Caco-2 (cell line): ENCODE measurements at regions not wholly inside any gene's neighbourhood (a gene's known extent, or its start where the extent isn't known, plus 50 kb on each side); places are given as distances from the start of the nearest gene placed in this dataset.

Source experiments
- BruUV-seq: library from RNA; stranded (reverse); fragments of 400-500 nt; replicated peaks from 2 replicates; lab custom pipeline; 2021; lab: Mats Ljungman, UMichigan
- CTCF ChIA-PET: fragments of 300-600 bp; sonication (Branson Sonifier 250); formaldehyde crosslinking; loops from one replicate; lab custom pipeline; 2022; ENCODE audit warnings: antibody characterized with exemption; lab: Charles Lee
- POLR2A ChIA-PET: fragments of 300-600 bp; sonication (Branson Sonifier 250); formaldehyde crosslinking; loops from one replicate; lab custom pipeline; 2022; ENCODE audit warnings: antibody characterized with exemption; lab: Charles Lee
- DNase-seq, 2 experiments: peaks; one replicate each; pipeline versions ENCODE4 v3.0.0 to v3.0.0-alpha.2; 2020 to 2022
- H3K27me3 ChIP-seq: replicated peaks from 2 replicates; pipeline ENCODE4 v1.6.0; 2011; ENCODE audit warnings: low read length; ENCODE audit not compliant: control insufficient read depth, insufficient read depth
- H3K36me3 ChIP-seq: 2 replicates; pipeline ENCODE4 v1.5.1; 2011; ENCODE audit warnings: low read length; ENCODE audit not compliant: control insufficient read depth, insufficient read depth
- H3K4me1 ChIP-seq: fragments of 250-450 bp; sonication (Bioruptor Pico); 2 replicates; pipeline ENCODE4 v1.5.1; 2020; ENCODE audit warnings: mild to moderate bottlenecking
- H3K4me3 ChIP-seq: 2 replicates; pipeline ENCODE4 v1.5.1; 2011; ENCODE audit warnings: low read depth, mild to moderate bottlenecking, control low read depth, low read length
- H3K9me3 ChIP-seq: fragments of 250-450 bp; sonication (Bioruptor Pico); 2 replicates; pipeline ENCODE4 v1.5.1; 2020; ENCODE audit warnings: mild to moderate bottlenecking, moderate library complexity
- H3K27ac Mint-ChIP-seq: one replicate; pipeline ENCODE4 v1.8.0; 2022; ENCODE audit warnings: mixed read lengths; ENCODE audit not compliant: unreplicated experiment
- H3K27me3 Mint-ChIP-seq: one replicate; pipeline ENCODE4 v1.8.0; 2022; ENCODE audit warnings: mixed read lengths; ENCODE audit not compliant: insufficient read depth, unreplicated experiment
- H3K36me3 Mint-ChIP-seq: one replicate; pipeline ENCODE4 v1.8.0; 2022; ENCODE audit warnings: mild to moderate bottlenecking, mixed read lengths; ENCODE audit not compliant: insufficient read depth, unreplicated experiment
- H3K4me1 Mint-ChIP-seq: one replicate; pipeline ENCODE4 v1.8.0; 2022; ENCODE audit warnings: low read depth, mixed read lengths; ENCODE audit not compliant: unreplicated experiment
- H3K4me3 Mint-ChIP-seq: one replicate; pipeline ENCODE4 v1.8.0; 2022; ENCODE audit warnings: mild to moderate bottlenecking, moderate library complexity, mixed read lengths; ENCODE audit not compliant: unreplicated experiment
- H3K9me3 Mint-ChIP-seq: one replicate; pipeline ENCODE4 v1.8.0; 2022; ENCODE audit warnings: mixed read lengths; ENCODE audit not compliant: unreplicated experiment
- CTCF ChIP-seq, 2 experiments: fragments of 200-600 bp in 1 of 2; IDR thresholded peaks; 1 replicate in 1 of 2; 2 replicates in 1 of 2; pipeline versions ENCODE4 v1.5.1 to v1.8.0; 2011 to 2022; ENCODE audit warnings: antibody characterized with exemption in 1 of 2, control low read depth in 1 of 2, inconsistent platforms in 1 of 2, low read depth in 1 of 2, low read length in 1 of 2, mild to moderate bottlenecking in 1 of 2, moderate library complexity in 1 of 2; ENCODE audit not compliant: insufficient read depth in 1 of 2, severe bottlenecking in 1 of 2, unreplicated experiment in 1 of 2
- intact Hi-C: fragments of 100-400 bp; cut with micrococcal nuclease; formaldehyde crosslinking; loops from one replicate; pipeline ENCODE4 v1.10.0; 2022; ENCODE audit not compliant: unreplicated experiment

GRCh38 chr1:201769072-201769471 lies 59.9 kb upstream of the IPO9 start:
- Mint-ChIP-seq H3K36me3 (no peaks in the 10 kb centered on the region), H3K4me3 (no peak overlapping the region), H3K27ac (no peak overlapping the region), H3K27me3 (peaks cover 4% of the 10 kb centered on the region), H3K4me1 (no peaks in the 10 kb centered on the region), H3K9me3 (no peaks in the 10 kb centered on the region)
- TF ChIP-seq CTCF (IDR thresholded peaks at IDR 0.05; ENCODE audit: insufficient read depth in 1 of 2, low read depth in 1 of 2, low read length in 1 of 2, severe bottlenecking in 1 of 2, unreplicated experiment in 1 of 2) = no peak
- H3K9me3 ChIP-seq = peaks cover 5% of the 10 kb centered on the region; the same call in 1 of the 2 replicates
- no TSS peak for BruUV-seq
- H3K27me3 ChIP-seq = no peaks in the 10 kb centered on the region
- CTCF ChIA-PET = interaction anchor here (0.8 kb wide), 1 partner anchor 59 kb away, joined by 3 read pairs; no protein-coding TSS in a partner anchor
- POLR2A ChIA-PET = interaction anchor here (0.6 kb wide), 1 partner anchor 16 kb away, joined by 3 read pairs; no protein-coding TSS in a partner anchor
- H3K4me1 ChIP-seq = no peaks in the 10 kb centered on the region
- no peaks in the 10 kb centered on the region for H3K36me3 ChIP-seq
- intact Hi-C loops = no loop called here
- no peak overlapping the region for H3K4me3 ChIP-seq
- no peak for DNase-seq

GRCh38 chr1:201769966-201770365 lies 59.0 kb upstream of the IPO9 start:
- no peak for TF ChIP-seq CTCF (IDR thresholded peaks at IDR 0.05; ENCODE audit: insufficient read depth in 1 of 2, low read depth in 1 of 2, low read length in 1 of 2, severe bottlenecking in 1 of 2, unreplicated experiment in 1 of 2)
- Histone ChIP-seq H3K4me3 (no peak overlapping the region), H3K36me3 (no peaks in the 10 kb centered on the region), H3K27me3 (no peaks in the 10 kb centered on the region), H3K4me1 (no peaks in the 10 kb centered on the region), H3K9me3 (peaks cover 5% of the 10 kb centered on the region; the same call in 1 of the 2 replicates)
- no peak for DNase-seq
- CTCF ChIA-PET = no interaction called here
- Mint-ChIP-seq H3K27ac (no peak overlapping the region), H3K36me3 (no peaks in the 10 kb centered on the region), H3K4me3 (no peak overlapping the region), H3K27me3 (peaks cover 10% of the 10 kb centered on the region), H3K9me3 (no peaks in the 10 kb centered on the region), H3K4me1 (no peaks in the 10 kb centered on the region)
- no TSS peak for BruUV-seq
- POLR2A ChIA-PET = no interaction called here
- intact Hi-C loops = no loop called here

GRCh38 chr1:201771466-201771865 lies 57.5 kb upstream of the IPO9 start:
- Histone ChIP-seq H3K27me3 (no peaks in the 10 kb centered on the region), H3K4me1 (no peaks in the 10 kb centered on the region), H3K4me3 (no peak overlapping the region), H3K36me3 (no peaks in the 10 kb centered on the region), H3K9me3 (peaks cover 5% of the 10 kb centered on the region; the same call in 1 of the 2 replicates)
- TF ChIP-seq CTCF (IDR thresholded peaks at IDR 0.05; ENCODE audit: insufficient read depth in 1 of 2, low read depth in 1 of 2, low read length in 1 of 2, severe bottlenecking in 1 of 2, unreplicated experiment in 1 of 2) = no peak
- Mint-ChIP-seq H3K4me1 (no peaks in the 10 kb centered on the region), H3K36me3 (no peaks in the 10 kb centered on the region), H3K4me3 (no peak overlapping the region), H3K27ac (no peak overlapping the region), H3K27me3 (peaks cover 10% of the 10 kb centered on the region), H3K9me3 (no peaks in the 10 kb centered on the region)
- BruUV-seq = no TSS peak
- ChIA-PET POLR2A (no interaction called here), CTCF (no interaction called here)
- intact Hi-C loops = no loop called here
- no peak for DNase-seq
